ENCODE measurements at regions not wholly inside any gene's neighbourhood (a gene's known extent, or its start where the extent isn't known, plus 50 kb on each side); places are given as distances from the start of the nearest gene placed in this dataset.

DNA sequence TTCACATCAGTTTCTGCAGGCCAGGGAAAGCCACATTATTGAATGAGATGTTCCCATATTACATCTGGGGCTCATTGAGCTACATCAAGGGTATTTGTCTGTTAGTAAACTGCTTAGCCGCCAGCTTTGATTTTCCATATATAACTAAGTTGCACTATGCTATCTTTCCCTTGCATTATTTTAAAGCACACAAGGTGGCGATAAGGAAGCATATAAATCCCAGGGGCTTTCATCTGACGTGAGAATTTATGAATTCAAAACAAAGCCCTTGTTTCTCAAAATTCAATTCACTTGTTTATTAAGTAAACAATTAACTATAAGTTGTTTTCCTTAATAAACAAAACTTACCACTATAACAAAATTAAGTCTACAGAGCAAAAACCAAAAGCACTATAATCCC, 334.1 kb upstream of the TPK1 start:
- no peak for TF ChIP-seq POLR2A (IDR thresholded peaks at IDR 0.05)
- TF ChIP-seq, protein P1, sequence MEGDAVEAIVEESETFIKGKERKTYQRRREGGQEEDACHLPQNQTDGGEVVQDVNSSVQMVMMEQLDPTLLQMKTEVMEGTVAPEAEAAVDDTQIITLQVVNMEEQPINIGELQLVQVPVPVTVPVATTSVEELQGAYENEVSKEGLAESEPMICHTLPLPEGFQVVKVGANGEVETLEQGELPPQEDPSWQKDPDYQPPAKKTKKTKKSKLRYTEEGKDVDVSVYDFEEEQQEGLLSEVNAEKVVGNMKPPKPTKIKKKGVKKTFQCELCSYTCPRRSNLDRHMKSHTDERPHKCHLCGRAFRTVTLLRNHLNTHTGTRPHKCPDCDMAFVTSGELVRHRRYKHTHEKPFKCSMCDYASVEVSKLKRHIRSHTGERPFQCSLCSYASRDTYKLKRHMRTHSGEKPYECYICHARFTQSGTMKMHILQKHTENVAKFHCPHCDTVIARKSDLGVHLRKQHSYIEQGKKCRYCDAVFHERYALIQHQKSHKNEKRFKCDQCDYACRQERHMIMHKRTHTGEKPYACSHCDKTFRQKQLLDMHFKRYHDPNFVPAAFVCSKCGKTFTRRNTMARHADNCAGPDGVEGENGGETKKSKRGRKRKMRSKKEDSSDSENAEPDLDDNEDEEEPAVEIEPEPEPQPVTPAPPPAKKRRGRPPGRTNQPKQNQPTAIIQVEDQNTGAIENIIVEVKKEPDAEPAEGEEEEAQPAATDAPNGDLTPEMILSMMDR (IDR thresholded peaks at IDR 0.05): no peak
- intact Hi-C loops (cut with DNase I; ENCODE audit: low total_unique reads): no loop called here
- H3K4me3 ChIP-seq (ENCODE audit: low read depth, poor library complexity, severe bottlenecking): no peak overlapping the region
- DNase-seq (ENCODE audit: low spot score in 2 of 2): no peak
- 42 to 44% methylated on average over 3 of the region's 3 CpGs for WGBS, 2 donors

DNA sequence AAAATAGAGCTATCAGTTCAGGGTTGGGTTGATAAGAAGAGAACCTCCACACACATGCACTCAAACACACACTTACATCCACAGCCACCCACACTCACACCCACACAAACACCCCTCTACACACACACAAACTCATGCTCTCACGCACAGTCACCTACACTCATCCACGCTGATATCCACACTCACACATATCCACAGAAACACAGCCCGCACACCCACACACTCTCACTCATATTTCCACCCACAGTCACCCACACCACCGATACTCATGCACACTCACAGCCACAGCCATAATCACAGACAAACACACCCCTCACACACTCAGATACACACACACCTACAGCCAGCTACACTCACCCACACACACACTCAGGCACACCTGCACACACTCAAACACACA, 333.0 kb upstream of the TPK1 start:
- TF ChIP-seq, protein P1 (IDR thresholded peaks at IDR 0.05): no peak
- TF ChIP-seq POLR2A (IDR thresholded peaks at IDR 0.05): no peak
- 93 to 97% methylated on average over 4 of the region's 4 CpGs for WGBS, 2 donors
- H3K4me3 ChIP-seq (ENCODE audit: low read depth, poor library complexity, severe bottlenecking): no peak overlapping the region
- DNase-seq (ENCODE audit: low spot score in 2 of 2): no peak
- intact Hi-C loops (cut with DNase I; ENCODE audit: low total_unique reads): no loop called here

DNA sequence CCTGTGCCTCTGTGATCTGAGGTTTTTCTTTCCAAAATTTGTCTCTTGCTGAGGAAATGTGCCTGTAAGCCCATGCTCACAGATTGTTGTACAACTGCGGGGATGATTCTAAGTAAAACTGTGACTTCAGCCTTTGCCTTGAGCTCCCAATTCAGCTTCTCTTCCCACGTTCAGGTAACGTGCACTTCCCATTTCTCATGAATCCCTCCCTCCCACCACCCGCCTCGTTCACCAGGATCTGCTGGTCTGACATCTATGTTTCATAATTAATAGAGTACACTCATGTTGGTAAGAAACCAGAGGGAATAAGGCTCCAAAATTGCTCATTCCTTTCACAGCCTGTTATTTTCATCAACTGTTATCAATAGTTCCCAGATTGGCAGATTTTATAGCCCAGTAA, 332.6 kb upstream of the TPK1 start:
- H3K4me3 ChIP-seq (ENCODE audit: low read depth, poor library complexity, severe bottlenecking): no peak overlapping the region
- intact Hi-C loops (cut with DNase I; ENCODE audit: low total_unique reads): no loop called here
- TF ChIP-seq, protein P1 (IDR thresholded peaks at IDR 0.05): no peak
- no peak for TF ChIP-seq POLR2A (IDR thresholded peaks at IDR 0.05)
- no peak for DNase-seq (ENCODE audit: low spot score in 2 of 2)
- 77 to 80% methylated on average over 5 of the region's 5 CpGs for WGBS, 2 donors

DNA sequence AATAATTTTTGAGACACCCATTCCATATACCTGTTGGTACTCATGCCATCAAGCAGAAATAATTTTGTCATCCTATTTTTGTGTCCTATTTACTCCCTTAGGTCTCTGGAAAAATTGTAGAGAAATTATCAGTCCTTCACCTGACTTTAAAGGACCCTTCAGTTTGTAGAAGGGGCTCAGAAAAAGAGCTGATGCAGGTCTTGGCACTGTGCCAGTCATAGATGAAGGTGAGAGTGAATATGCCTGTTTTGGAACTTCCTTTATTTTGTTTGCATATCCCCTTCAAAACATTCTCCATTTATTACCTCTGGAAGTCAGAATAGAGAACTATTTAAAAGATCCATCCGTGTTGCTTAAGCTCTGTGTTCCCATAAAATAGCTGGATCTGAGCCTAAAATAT, 321.0 kb upstream of the TPK1 start:
- DNase-seq (ENCODE audit: low spot score in 2 of 2): no peak
- 29 to 31% methylated on average over 1 of the region's 1 CpG for WGBS, 2 donors
- intact Hi-C loops (cut with DNase I; ENCODE audit: low total_unique reads): no loop called here
- H3K4me3 ChIP-seq (ENCODE audit: low read depth, poor library complexity, severe bottlenecking): no peak overlapping the region
- TF ChIP-seq POLR2A (IDR thresholded peaks at IDR 0.05): no peak
- TF ChIP-seq, protein P1 (IDR thresholded peaks at IDR 0.05): no peak

DNA sequence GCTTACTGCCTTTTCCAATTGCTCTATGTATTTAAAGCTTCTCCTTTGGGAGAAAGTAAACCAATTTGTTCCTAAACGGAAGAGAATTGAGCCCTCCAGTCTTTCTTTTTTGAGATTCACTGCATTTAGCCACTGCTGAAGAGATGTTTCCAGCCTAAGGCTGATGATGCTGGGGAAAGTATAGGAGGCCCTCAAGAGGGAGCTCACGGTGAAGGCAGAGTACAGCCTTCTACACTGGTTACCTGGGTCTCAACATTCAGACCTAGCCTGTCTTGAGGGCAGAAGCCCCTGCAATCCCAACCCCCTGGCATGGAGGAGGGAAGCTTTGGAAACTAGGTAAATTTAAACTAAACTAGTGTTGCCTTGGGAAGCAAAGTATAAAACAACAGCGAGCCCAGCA, 316.7 kb upstream of the TPK1 start:
- no peak for DNase-seq (ENCODE audit: low spot score in 2 of 2)
- 54 to 62% methylated on average over 3 of the region's 3 CpGs for WGBS, 2 donors
- intact Hi-C loops (cut with DNase I; ENCODE audit: low total_unique reads): no loop called here
- no peak for TF ChIP-seq POLR2A (IDR thresholded peaks at IDR 0.05)
- TF ChIP-seq, protein P1 (IDR thresholded peaks at IDR 0.05): no peak
- no peak overlapping the region for H3K4me3 ChIP-seq (ENCODE audit: low read depth, poor library complexity, severe bottlenecking)

DNA sequence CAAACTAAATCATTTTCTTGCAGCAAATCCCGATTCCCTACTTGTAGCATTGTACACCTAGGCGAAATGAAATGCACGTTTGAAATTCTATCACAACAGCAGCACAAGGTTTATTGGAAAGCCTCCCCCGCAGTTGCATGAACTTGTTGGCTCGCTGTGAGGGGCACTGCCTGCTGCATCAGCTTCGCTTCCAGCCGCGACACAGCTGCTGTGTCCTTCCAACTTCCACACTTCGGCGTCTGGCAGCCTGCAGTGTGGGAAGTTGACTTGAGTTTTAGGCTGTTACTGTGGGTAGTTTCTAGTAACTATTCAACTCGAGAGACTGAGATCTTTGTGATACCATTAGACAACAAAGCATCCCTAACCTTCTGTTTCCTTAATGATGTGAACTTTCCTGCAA, 315.8 kb upstream of the TPK1 start:
- intact Hi-C loops (cut with DNase I; ENCODE audit: low total_unique reads): no loop called here
- no peak for TF ChIP-seq POLR2A (IDR thresholded peaks at IDR 0.05)
- TF ChIP-seq, protein P1 (IDR thresholded peaks at IDR 0.05): no peak
- WGBS, 2 donors: 53 to 65% methylated on average over 11 of the region's 11 CpGs
- DNase-seq (ENCODE audit: low spot score in 2 of 2): no peak
- no peak overlapping the region for H3K4me3 ChIP-seq (ENCODE audit: low read depth, poor library complexity, severe bottlenecking)
